Endothelial cell (in vitro differentiated cells): ENCODE measurements at regions not wholly inside any gene's neighbourhood (a gene's known extent, or its start where the extent isn't known, plus 50 kb on each side); places are given as distances from the start of the nearest gene placed in this dataset.
A peak's percentile ranks its signal among the peaks of the same experiment; 100 is the strongest.

Source experiments
- DNase-seq: peaks from one replicate; pipeline ENCODE4 v3.0.0; 2021; ENCODE audit warnings: low spot score
- H3K27ac Mint-ChIP-seq: one replicate; pipeline ENCODE4 v1.8.0; 2021; ENCODE audit warnings: mixed read lengths, inconsistent platforms; ENCODE audit not compliant: unreplicated experiment
- H3K27me3 Mint-ChIP-seq: one replicate; pipeline ENCODE4 v1.8.0; 2021; ENCODE audit warnings: mild to moderate bottlenecking, moderate library complexity, mixed read lengths, inconsistent platforms; ENCODE audit not compliant: unreplicated experiment
- H3K36me3 Mint-ChIP-seq: one replicate; pipeline ENCODE4 v1.8.0; 2021; ENCODE audit warnings: mild to moderate bottlenecking, low read depth, mixed read lengths, inconsistent platforms; ENCODE audit not compliant: unreplicated experiment
- H3K4me1 Mint-ChIP-seq: one replicate; pipeline ENCODE4 v1.8.0; 2021; ENCODE audit warnings: mild to moderate bottlenecking, mixed read lengths, inconsistent platforms; ENCODE audit not compliant: unreplicated experiment
- H3K4me3 Mint-ChIP-seq: one replicate; pipeline ENCODE4 v1.8.0; 2021; ENCODE audit warnings: mild to moderate bottlenecking, mixed read lengths, inconsistent platforms; ENCODE audit not compliant: unreplicated experiment
- H3K9me3 Mint-ChIP-seq: one replicate; pipeline ENCODE4 v1.8.0; 2021; ENCODE audit warnings: mixed read lengths, inconsistent platforms; ENCODE audit not compliant: unreplicated experiment
- CTCF ChIP-seq: fragments of 200-600 bp; sonication (generic); IDR thresholded peaks from one replicate; pipeline ENCODE4 v1.5.0; 2021; ENCODE audit warnings: antibody characterized with exemption; ENCODE audit not compliant: unreplicated experiment

GRCh38 chr7:72492461-72493065, 80.4 kb upstream of the CALN1 start:
- no peak overlapping the region for H3K4me3 Mint-ChIP-seq
- DNase-seq = no peak
- no peaks in the 10 kb centered on the region for H3K9me3 Mint-ChIP-seq
- H3K4me1 Mint-ChIP-seq = no peaks in the 10 kb centered on the region
- no peaks in the 10 kb centered on the region for H3K36me3 Mint-ChIP-seq
- H3K27me3 Mint-ChIP-seq = peaks cover 6% of the 10 kb centered on the region
- no peak for TF ChIP-seq CTCF
- no peak overlapping the region for H3K27ac Mint-ChIP-seq

GRCh38 chr7:72490301-72490700, 78.2 kb upstream of the CALN1 start:
- Mint-ChIP-seq H3K27me3 (peaks cover 6% of the 10 kb centered on the region), H3K36me3 (no peaks in the 10 kb centered on the region), H3K27ac (no peak overlapping the region), H3K4me3 (no peak overlapping the region), H3K4me1 (no peaks in the 10 kb centered on the region), H3K9me3 (no peaks in the 10 kb centered on the region)
- no peak for DNase-seq
- no peak for TF ChIP-seq CTCF

GRCh38 chr7:72481934-72482333, 69.8 kb upstream of the CALN1 start:
- no peaks in the 10 kb centered on the region for H3K27me3 Mint-ChIP-seq
- peaks cover 4% of the 10 kb centered on the region for H3K36me3 Mint-ChIP-seq
- no peak overlapping the region for H3K4me3 Mint-ChIP-seq
- no peaks in the 10 kb centered on the region for H3K9me3 Mint-ChIP-seq
- no peak overlapping the region for H3K27ac Mint-ChIP-seq
- no peak for TF ChIP-seq CTCF
- no peaks in the 10 kb centered on the region for H3K4me1 Mint-ChIP-seq
- no peak for DNase-seq

GRCh38 chr7:72476608-72477305, 64.6 kb upstream of the CALN1 start:
- H3K4me3 Mint-ChIP-seq = no peak overlapping the region
- no peak for DNase-seq
- no peaks in the 10 kb centered on the region for H3K4me1 Mint-ChIP-seq
- peak; percentile 30 for TF ChIP-seq CTCF
- no peak overlapping the region for H3K27ac Mint-ChIP-seq
- peaks cover 4% of the 10 kb centered on the region for H3K36me3 Mint-ChIP-seq
- H3K9me3 Mint-ChIP-seq = no peaks in the 10 kb centered on the region
- H3K27me3 Mint-ChIP-seq = no peaks in the 10 kb centered on the region

- no peak for DNase-seq
- TF ChIP-seq CTCF = no peak
- Mint-ChIP-seq H3K9me3 (no peaks in the 10 kb centered on the region), H3K4me1 (no peaks in the 10 kb centered on the region), H3K4me3 (no peak overlapping the region), H3K27me3 (no peaks in the 10 kb centered on the region), H3K36me3 (peaks cover 3% of the 10 kb centered on the region), H3K27ac (no peak overlapping the region)
These were observed 55.1 kb upstream of the CALN1 start for GRCh38 chr7:72467237-72467636.
